ENCODE measurements at regions not wholly inside any gene's neighbourhood (a gene's known extent, or its start where the extent isn't known, plus 50 kb on each side); places are given as distances from the start of the nearest gene placed in this dataset.

- no peaks in the 10 kb centered on the region for H3K4me1 ChIP-seq
- no peak for TF ChIP-seq CTCF (IDR thresholded peaks at IDR 0.05)
- H3K27me3 ChIP-seq: no peaks in the 10 kb centered on the region
- H3K4me3 ChIP-seq: no peak overlapping the region
- no peaks in the 10 kb centered on the region for H3K9me3 ChIP-seq
- intact Hi-C loops (cut with DNase I; ENCODE audit: low total_unique reads): no loop called here
- H3K27ac ChIP-seq: no peak overlapping the region
- no peak for DNase-seq
- H3K36me3 ChIP-seq: no peaks in the 10 kb centered on the region
Measured at GRCh38 chr9:21672761-21673160, 129.7 kb upstream of the MTAP start.

GRCh38 chr9:21674894-21675293 lies 127.5 kb upstream of the MTAP start:
- DNase-seq: no peak
- TF ChIP-seq CTCF (IDR thresholded peaks at IDR 0.05): no peak
- H3K27me3 ChIP-seq: no peaks in the 10 kb centered on the region

GRCh38 chr9:21677387-21677786 lies 125.0 kb upstream of the MTAP start:
- intact Hi-C loops (cut with DNase I; ENCODE audit: low total_unique reads): no loop called here
- no peaks in the 10 kb centered on the region for H3K9me3 ChIP-seq
- DNase-seq: no peak
- no peaks in the 10 kb centered on the region for H3K27me3 ChIP-seq
- no peaks in the 10 kb centered on the region for H3K4me1 ChIP-seq
- TF ChIP-seq CTCF (IDR thresholded peaks at IDR 0.05): no peak
- no peaks in the 10 kb centered on the region for H3K36me3 ChIP-seq
- H3K27ac ChIP-seq: no peak overlapping the region
- no peak overlapping the region for H3K4me3 ChIP-seq

More at GRCh38 chr9:21674894-21675293, 127.5 kb upstream of the MTAP start:
- no peaks in the 10 kb centered on the region for H3K36me3 ChIP-seq
- no peaks in the 10 kb centered on the region for H3K9me3 ChIP-seq
- no peak overlapping the region for H3K4me3 ChIP-seq
- intact Hi-C loops (cut with DNase I; ENCODE audit: low total_unique reads): no loop called here
- H3K27ac ChIP-seq: no peak overlapping the region
- no peaks in the 10 kb centered on the region for H3K4me1 ChIP-seq

- Histone ChIP-seq H3K4me1 (no peaks in the 10 kb centered on the region), H3K4me3 (no peak overlapping the region), H3K27ac (no peak overlapping the region), H3K9me3 (no peaks in the 10 kb centered on the region), H3K36me3 (no peaks in the 10 kb centered on the region), H3K27me3 (no peaks in the 10 kb centered on the region)
- DNase-seq: no peak
- TF ChIP-seq CTCF (IDR thresholded peaks at IDR 0.05): no peak
- intact Hi-C loops (cut with DNase I; ENCODE audit: low total_unique reads): no loop called here
Measured at GRCh38 chr9:21677834-21678233, 124.6 kb upstream of the MTAP start.

- intact Hi-C loops (cut with DNase I; ENCODE audit: low total_unique reads): no loop called here
- no peaks in the 10 kb centered on the region for H3K4me1 ChIP-seq
Measured at GRCh38 chr9:21679432-21679831, 123.0 kb upstream of the MTAP start.

More at GRCh38 chr9:21679432-21679831, 123.0 kb upstream of the MTAP start:
- Histone ChIP-seq H3K9me3 (no peaks in the 10 kb centered on the region), H3K4me3 (no peak overlapping the region), H3K27me3 (no peaks in the 10 kb centered on the region), H3K36me3 (no peaks in the 10 kb centered on the region), H3K27ac (no peak overlapping the region)
- DNase-seq: no peak
- TF ChIP-seq CTCF (IDR thresholded peaks at IDR 0.05): no peak
